HepG2 (cell line): ENCODE measurements at regions not wholly inside any gene's neighbourhood (a gene's known extent, or its start where the extent isn't known, plus 50 kb on each side); places are given as distances from the start of the nearest gene placed in this dataset.

Experiments
- CTCF ChIP-seq: sonication (generic); formaldehyde crosslinking; IDR thresholded peaks from 2 replicates; pipeline ENCODE4 v1.5.0; 2020; ENCODE audit warnings: mild to moderate bottlenecking, missing genetic modification reagents, moderate library complexity
- IKZF4 ChIP-seq: sonication (generic); formaldehyde crosslinking; IDR thresholded peaks from 2 replicates; pipeline ENCODE4 v1.5.1; 2020; ENCODE audit warnings: borderline replicate concordance, mild to moderate bottlenecking, low read depth, missing genetic modification reagents; ENCODE audit errors: not compliant biosample characterization
- RAD21 ChIP-seq: fragments of 450-650 bp; formaldehyde crosslinking; IDR thresholded peaks from 2 replicates; pipeline ENCODE4 v1.5.0; 2020; ENCODE audit warnings: mild to moderate bottlenecking
- TRIM24 ChIP-seq: sonication (generic); formaldehyde crosslinking; IDR thresholded peaks from 2 replicates; pipeline ENCODE4 v1.8.0; 2022; ENCODE audit warnings: mild to moderate bottlenecking, missing genetic modification reagents
- ZNF263 ChIP-seq: sonication (generic); formaldehyde crosslinking; IDR thresholded peaks from 2 replicates; pipeline ENCODE4 v1.4.0; 2020; ENCODE audit warnings: missing genetic modification reagents

- no peak for TF ChIP-seq ZNF263 (CRISPR knock-in tag)
- no peak for TF ChIP-seq IKZF4 (CRISPR knock-in tag)
- no peak for TF ChIP-seq TRIM24 (CRISPR knock-in tag)
- TF ChIP-seq CTCF (CRISPR knock-in tag): no peak
- TF ChIP-seq RAD21: no peak
Measured at GRCh38 chr4:35526456-35526855, 717.9 kb downstream of the ARAP2 start.
